ENCODE measurements at regions not wholly inside any gene's neighbourhood (a gene's known extent, or its start where the extent isn't known, plus 50 kb on each side); places are given as distances from the start of the nearest gene placed in this dataset.

DNA sequence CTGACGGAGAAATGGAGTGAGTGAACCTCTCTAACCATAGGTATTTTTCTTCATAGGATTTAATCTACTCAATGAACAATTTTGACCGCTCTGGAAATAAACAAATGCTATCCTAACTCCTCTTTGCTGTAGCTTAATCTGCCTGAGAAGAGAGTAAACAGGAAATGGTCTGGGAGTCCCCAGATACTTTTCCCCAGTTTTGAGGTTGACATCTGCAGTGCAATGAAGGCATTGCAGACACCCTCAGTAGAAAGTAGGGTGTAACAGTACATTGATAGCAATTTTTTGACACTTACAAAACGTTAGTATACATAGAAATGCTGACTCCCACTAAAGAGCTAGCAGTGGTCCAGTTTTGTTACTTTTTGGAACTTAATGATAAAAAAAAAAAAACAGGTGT lies 495.9 kb upstream of the FAM241A start:
- no peaks in the 10 kb centered on the region for H4K20me1 ChIP-seq (ENCODE audit: control insufficient read depth, insufficient read depth)
- CTCF ChIA-PET = interaction anchor here (1.5 kb wide), 1 partner anchor 16 kb away, joined by 3 read pairs; no protein-coding TSS in a partner anchor
- TF ChIP-seq, protein P1, sequence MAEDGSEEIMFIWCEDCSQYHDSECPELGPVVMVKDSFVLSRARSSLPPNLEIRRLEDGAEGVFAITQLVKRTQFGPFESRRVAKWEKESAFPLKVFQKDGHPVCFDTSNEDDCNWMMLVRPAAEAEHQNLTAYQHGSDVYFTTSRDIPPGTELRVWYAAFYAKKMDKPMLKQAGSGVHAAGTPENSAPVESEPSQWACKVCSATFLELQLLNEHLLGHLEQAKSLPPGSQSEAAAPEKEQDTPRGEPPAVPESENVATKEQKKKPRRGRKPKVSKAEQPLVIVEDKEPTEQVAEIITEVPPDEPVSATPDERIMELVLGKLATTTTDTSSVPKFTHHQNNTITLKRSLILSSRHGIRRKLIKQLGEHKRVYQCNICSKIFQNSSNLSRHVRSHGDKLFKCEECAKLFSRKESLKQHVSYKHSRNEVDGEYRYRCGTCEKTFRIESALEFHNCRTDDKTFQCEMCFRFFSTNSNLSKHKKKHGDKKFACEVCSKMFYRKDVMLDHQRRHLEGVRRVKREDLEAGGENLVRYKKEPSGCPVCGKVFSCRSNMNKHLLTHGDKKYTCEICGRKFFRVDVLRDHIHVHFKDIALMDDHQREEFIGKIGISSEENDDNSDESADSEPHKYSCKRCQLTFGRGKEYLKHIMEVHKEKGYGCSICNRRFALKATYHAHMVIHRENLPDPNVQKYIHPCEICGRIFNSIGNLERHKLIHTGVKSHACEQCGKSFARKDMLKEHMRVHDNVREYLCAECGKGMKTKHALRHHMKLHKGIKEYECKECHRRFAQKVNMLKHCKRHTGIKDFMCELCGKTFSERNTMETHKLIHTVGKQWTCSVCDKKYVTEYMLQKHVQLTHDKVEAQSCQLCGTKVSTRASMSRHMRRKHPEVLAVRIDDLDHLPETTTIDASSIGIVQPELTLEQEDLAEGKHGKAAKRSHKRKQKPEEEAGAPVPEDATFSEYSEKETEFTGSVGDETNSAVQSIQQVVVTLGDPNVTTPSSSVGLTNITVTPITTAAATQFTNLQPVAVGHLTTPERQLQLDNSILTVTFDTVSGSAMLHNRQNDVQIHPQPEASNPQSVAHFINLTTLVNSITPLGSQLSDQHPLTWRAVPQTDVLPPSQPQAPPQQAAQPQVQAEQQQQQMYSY (CRISPR knock-in tag; IDR thresholded peaks at IDR 0.05) = no peak
- TF ChIP-seq HDAC6 (IDR thresholded peaks at IDR 0.05; ENCODE audit: unreplicated experiment) = no peak
- TF ChIP-seq JUNB (IDR thresholded peaks at IDR 0.05) = no peak
- TF ChIP-seq, protein P2, sequence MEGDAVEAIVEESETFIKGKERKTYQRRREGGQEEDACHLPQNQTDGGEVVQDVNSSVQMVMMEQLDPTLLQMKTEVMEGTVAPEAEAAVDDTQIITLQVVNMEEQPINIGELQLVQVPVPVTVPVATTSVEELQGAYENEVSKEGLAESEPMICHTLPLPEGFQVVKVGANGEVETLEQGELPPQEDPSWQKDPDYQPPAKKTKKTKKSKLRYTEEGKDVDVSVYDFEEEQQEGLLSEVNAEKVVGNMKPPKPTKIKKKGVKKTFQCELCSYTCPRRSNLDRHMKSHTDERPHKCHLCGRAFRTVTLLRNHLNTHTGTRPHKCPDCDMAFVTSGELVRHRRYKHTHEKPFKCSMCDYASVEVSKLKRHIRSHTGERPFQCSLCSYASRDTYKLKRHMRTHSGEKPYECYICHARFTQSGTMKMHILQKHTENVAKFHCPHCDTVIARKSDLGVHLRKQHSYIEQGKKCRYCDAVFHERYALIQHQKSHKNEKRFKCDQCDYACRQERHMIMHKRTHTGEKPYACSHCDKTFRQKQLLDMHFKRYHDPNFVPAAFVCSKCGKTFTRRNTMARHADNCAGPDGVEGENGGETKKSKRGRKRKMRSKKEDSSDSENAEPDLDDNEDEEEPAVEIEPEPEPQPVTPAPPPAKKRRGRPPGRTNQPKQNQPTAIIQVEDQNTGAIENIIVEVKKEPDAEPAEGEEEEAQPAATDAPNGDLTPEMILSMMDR (IDR thresholded peaks at IDR 0.05 in 2 of 3, conservative IDR thresholded peaks at IDR 0.05 in 1 of 3; ENCODE audit: control insufficient read depth in 2 of 3, extremely low read depth in 1 of 3, insufficient read depth in 1 of 3, low read depth in 3 of 3, low read length in 3 of 3) = 0 out of 6 replicates have a peak, but pooled peaks of 1 of the 3 experiments have one; percentile 1
- TF ChIP-seq, protein P3, sequence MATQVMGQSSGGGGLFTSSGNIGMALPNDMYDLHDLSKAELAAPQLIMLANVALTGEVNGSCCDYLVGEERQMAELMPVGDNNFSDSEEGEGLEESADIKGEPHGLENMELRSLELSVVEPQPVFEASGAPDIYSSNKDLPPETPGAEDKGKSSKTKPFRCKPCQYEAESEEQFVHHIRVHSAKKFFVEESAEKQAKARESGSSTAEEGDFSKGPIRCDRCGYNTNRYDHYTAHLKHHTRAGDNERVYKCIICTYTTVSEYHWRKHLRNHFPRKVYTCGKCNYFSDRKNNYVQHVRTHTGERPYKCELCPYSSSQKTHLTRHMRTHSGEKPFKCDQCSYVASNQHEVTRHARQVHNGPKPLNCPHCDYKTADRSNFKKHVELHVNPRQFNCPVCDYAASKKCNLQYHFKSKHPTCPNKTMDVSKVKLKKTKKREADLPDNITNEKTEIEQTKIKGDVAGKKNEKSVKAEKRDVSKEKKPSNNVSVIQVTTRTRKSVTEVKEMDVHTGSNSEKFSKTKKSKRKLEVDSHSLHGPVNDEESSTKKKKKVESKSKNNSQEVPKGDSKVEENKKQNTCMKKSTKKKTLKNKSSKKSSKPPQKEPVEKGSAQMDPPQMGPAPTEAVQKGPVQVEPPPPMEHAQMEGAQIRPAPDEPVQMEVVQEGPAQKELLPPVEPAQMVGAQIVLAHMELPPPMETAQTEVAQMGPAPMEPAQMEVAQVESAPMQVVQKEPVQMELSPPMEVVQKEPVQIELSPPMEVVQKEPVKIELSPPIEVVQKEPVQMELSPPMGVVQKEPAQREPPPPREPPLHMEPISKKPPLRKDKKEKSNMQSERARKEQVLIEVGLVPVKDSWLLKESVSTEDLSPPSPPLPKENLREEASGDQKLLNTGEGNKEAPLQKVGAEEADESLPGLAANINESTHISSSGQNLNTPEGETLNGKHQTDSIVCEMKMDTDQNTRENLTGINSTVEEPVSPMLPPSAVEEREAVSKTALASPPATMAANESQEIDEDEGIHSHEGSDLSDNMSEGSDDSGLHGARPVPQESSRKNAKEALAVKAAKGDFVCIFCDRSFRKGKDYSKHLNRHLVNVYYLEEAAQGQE (IDR thresholded peaks at IDR 0.05; ENCODE audit: low read depth, low read length) = no peak
- TF ChIP-seq, protein P4, sequence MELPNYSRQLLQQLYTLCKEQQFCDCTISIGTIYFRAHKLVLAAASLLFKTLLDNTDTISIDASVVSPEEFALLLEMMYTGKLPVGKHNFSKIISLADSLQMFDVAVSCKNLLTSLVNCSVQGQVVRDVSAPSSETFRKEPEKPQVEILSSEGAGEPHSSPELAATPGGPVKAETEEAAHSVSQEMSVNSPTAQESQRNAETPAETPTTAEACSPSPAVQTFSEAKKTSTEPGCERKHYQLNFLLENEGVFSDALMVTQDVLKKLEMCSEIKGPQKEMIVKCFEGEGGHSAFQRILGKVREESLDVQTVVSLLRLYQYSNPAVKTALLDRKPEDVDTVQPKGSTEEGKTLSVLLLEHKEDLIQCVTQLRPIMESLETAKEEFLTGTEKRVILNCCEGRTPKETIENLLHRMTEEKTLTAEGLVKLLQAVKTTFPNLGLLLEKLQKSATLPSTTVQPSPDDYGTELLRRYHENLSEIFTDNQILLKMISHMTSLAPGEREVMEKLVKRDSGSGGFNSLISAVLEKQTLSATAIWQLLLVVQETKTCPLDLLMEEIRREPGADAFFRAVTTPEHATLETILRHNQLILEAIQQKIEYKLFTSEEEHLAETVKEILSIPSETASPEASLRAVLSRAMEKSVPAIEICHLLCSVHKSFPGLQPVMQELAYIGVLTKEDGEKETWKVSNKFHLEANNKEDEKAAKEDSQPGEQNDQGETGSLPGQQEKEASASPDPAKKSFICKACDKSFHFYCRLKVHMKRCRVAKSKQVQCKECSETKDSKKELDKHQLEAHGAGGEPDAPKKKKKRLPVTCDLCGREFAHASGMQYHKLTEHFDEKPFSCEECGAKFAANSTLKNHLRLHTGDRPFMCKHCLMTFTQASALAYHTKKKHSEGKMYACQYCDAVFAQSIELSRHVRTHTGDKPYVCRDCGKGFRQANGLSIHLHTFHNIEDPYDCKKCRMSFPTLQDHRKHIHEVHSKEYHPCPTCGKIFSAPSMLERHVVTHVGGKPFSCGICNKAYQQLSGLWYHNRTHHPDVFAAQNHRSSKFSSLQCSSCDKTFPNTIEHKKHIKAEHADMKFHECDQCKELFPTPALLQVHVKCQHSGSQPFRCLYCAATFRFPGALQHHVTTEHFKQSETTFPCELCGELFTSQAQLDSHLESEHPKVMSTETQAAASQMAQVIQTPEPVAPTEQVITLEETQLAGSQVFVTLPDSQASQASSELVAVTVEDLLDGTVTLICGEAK (IDR thresholded peaks at IDR 0.05; ENCODE audit: borderline replicate concordance) = no peak
- TF ChIP-seq ATF7 (IDR thresholded peaks at IDR 0.05; ENCODE audit: low read depth) = no peak
- no peak for TF ChIP-seq TBL1XR1 (IDR thresholded peaks at IDR 0.05; ENCODE audit: low read depth, low read length)
- TF ChIP-seq IKZF2 (IDR thresholded peaks at IDR 0.05) = 0 out of 4 replicates have a peak, but pooled peaks have one; percentile 12 to 19
- H3K27ac ChIP-seq (ENCODE audit: control insufficient read depth, insufficient read depth) = no peak overlapping the region
- H3K79me2 ChIP-seq (ENCODE audit: control insufficient read depth, insufficient read depth, low read length) = no peaks in the 10 kb centered on the region
- DNase-seq (ENCODE audit: low read depth, low spot score) (no peak), ATAC-seq (peak; percentile 46; the same call in 2 of the 3 replicates), FAIRE-seq (no peak)
- no peak overlapping the region for H3K4me3 ChIP-seq
- no peaks in the 10 kb centered on the region for H3K4me1 ChIP-seq (ENCODE audit: control insufficient read depth, insufficient read depth, low read length)
- SMC1A ChIA-PET (ENCODE audit: uncharacterized antibody, unreplicated experiment) = interaction anchor here (0.9 kb wide), 1 partner anchor 15 kb away, joined by 3 read pairs; no protein-coding TSS in a partner anchor
- no TSS peak for BruUV-seq (replicated peaks)
- no peaks in the 10 kb centered on the region for H3K27me3 ChIP-seq (replicated peaks in 1 of 2; ENCODE audit: control insufficient read depth in 2 of 2, insufficient read depth in 2 of 2, low read length in 1 of 2)
- no peak overlapping the region for H3K4me2 ChIP-seq (ENCODE audit: control insufficient read depth, insufficient read depth)
- in situ Hi-C loops (cut with MboI) = loop anchor here (25.0 kb wide), 1 partner anchor 1012 kb away; no protein-coding TSS in a partner anchor
- no peaks in the 10 kb centered on the region for H3K36me3 ChIP-seq (ENCODE audit: control insufficient read depth in 2 of 2, insufficient read depth in 2 of 2, low read length in 1 of 2)
- no peak overlapping the region for H3K9ac ChIP-seq (ENCODE audit: control insufficient read depth, insufficient read depth, low read length)
- 7% methylated on average over 3 of the region's 3 CpGs for WGBS (ENCODE audit: insufficient coverage, insufficient replicate concordance, low lambda C conversion rate, missing lambda C conversion rate)
- intact Hi-C loops (cut with micrococcal nuclease; ENCODE audit: unreplicated experiment) = no loop called here
- POLR2A ChIA-PET = no interaction called here
- H2AFZ ChIP-seq (ENCODE audit: control insufficient read depth, low read depth, low read length) = no peak overlapping the region
- H3K9me3 ChIP-seq (replicated peaks; ENCODE audit: control insufficient read depth, insufficient read depth, low read length) = no peaks in the 10 kb centered on the region
- RAD21 ChIA-PET (ENCODE audit: unreplicated experiment) = no interaction called here
